ENCODE measurements at regions not wholly inside any gene's neighbourhood (a gene's known extent, or its start where the extent isn't known, plus 50 kb on each side); places are given as distances from the start of the nearest gene placed in this dataset.

GRCh38 chrX:460823-461640, 74.3 kb upstream of the PPP2R3B start:
- TF ChIP-seq NR3C1 (CRISPR knock-in tag; conservative IDR thresholded peaks at IDR 0.05; ENCODE audit: low read depth): no peak
- TF ChIP-seq, protein P1, sequence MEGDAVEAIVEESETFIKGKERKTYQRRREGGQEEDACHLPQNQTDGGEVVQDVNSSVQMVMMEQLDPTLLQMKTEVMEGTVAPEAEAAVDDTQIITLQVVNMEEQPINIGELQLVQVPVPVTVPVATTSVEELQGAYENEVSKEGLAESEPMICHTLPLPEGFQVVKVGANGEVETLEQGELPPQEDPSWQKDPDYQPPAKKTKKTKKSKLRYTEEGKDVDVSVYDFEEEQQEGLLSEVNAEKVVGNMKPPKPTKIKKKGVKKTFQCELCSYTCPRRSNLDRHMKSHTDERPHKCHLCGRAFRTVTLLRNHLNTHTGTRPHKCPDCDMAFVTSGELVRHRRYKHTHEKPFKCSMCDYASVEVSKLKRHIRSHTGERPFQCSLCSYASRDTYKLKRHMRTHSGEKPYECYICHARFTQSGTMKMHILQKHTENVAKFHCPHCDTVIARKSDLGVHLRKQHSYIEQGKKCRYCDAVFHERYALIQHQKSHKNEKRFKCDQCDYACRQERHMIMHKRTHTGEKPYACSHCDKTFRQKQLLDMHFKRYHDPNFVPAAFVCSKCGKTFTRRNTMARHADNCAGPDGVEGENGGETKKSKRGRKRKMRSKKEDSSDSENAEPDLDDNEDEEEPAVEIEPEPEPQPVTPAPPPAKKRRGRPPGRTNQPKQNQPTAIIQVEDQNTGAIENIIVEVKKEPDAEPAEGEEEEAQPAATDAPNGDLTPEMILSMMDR (IDR thresholded peaks at IDR 0.05): no peak
- TF ChIP-seq ZNF219 (CRISPR knock-in tag; IDR thresholded peaks at IDR 0.05; ENCODE audit: borderline replicate concordance): no peak
- TF ChIP-seq ATF2 (CRISPR knock-in tag; IDR thresholded peaks at IDR 0.05; ENCODE audit: borderline replicate concordance, low read depth): no peak

All from WTC11 (cell line).